GM19023 (cell line): ENCODE measurements at regions not wholly inside any gene's neighbourhood (a gene's known extent, or its start where the extent isn't known, plus 50 kb on each side); places are given as distances from the start of the nearest gene placed in this dataset.
"Not testable (repeated sequence)": the region's sequence is repeated elsewhere in the genome, so short reads cannot be mapped to it uniquely, and the experiment has no call there.

Experiments
- ATAC-seq: cut with Tn5 transposase; IDR thresholded peaks from one replicate; pipeline ENCODE4 v1.9.1; 2021; ENCODE audit warnings: mild to moderate bottlenecking, moderate library complexity; ENCODE audit not compliant: unreplicated experiment

DNA sequence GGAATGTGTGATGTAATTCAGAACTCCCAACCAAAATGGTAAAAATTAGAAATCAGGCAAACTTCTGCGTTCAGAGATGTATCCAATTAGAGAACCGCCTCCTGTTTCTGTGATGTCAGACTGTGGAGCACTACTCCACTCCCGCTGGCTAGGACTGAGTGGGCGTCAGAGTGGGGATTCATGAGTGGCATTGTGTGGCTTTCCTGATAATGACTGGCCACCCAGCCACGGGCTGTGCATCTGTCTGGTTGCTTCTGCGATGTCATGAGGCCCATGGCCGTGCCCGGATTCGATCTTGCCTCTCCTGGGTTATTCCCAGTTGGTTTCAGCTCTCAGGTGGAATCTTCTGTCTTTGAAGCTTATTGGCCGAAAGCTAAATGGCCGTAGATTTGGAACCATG lies 87.1 kb upstream of the KCNA1 start:
- no peak for ATAC-seq

DNA sequence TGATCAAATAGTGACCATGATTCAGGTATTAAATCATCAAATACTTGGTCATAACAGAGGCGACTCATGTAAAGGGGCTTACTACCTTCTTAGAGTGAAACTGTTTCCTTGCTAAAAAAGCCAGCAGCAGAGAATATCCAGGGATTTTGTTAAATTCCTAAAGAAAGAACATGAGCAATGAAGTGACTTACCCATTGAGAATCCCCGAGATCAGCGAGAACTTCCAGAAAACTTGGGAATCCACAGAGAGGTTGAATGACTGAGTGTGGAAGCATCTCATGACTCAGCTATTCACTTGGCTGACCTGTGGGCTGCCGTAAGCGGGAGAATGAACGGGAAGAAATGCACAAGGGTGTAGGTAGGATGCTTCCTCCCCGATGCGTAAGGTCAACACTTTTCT lies 85.3 kb upstream of the KCNA1 start:
- no peak for ATAC-seq

DNA sequence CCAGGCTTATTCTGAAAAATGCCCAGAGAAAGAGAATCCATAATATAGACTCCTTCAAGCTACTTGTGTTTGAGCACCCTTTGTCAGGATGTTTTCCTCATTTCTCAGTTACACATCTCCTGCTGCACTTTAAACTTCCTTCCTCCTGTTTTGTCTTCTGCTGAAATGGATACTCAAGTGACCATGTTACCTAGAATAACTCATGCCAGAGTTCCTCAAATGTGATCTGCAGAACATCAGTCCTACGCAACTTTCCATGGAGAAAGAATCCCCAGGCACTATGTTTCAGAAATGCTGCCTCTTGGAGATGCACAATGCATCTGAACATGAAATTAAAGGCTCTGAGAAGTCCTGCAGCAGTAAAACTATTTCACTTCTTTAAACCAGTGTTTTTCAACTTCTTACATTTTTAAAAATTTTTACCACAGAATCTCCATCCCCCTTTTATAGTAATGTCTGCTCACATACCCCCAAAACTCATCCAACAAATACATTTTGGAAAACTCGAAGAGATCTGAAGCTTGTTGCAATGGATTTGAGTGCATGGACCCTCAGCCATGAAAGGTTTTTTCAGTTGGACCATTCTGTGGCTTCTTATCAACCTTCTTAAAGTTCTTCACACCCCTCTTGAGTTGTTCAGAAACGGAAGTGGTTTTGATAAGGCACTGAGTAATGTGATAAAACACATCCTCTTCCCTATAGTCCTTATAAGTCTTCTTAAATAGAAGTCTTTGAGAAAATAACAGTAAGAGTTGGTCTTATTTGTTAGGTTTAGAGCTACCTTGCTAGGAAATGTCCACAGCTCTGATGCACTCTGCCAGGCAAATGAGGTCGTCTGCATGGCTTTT lies 84.5 kb upstream of the KCNA1 start:
- ATAC-seq: no peak

DNA sequence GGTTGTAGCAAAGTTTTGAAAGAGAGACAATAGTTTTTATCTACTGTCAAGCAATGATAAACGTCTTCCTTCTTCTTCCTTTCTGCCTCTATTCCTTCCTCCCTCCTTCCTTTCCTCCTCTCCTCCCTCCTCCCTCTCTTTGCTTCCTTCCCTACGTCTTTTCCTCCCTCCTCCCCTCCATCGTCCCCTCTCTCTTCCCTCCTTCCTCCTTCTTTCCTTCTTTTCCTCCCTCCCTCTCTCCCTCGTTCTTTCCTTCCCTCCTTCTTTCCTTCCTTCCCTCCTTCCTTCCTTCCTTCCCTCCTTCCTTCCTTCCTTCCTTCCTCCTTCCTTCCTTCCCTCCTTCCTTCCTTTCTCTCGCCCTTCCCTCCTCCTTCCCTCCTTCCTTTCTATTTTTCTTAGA lies 82.8 kb upstream of the KCNA1 start:
- no peak for ATAC-seq

DNA sequence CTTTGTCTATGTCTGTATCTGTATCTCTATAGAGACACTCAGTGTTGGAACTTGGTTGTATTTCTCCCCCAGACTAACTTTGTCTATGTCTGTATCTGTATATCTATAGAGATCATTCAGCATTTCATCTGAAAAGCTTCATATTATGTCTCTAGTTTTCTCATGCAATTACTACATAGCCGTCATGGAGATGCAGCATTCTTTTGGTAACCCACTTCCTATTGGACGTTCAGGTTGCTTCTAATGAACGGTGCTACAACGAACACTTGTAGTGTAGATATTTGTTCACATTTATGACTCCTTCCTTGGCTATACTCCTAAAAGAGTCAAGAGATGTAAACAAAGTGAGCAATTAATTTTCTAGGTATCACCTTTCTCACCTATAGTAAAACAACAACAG lies 81.5 kb upstream of the KCNA1 start:
- ATAC-seq: no peak

DNA sequence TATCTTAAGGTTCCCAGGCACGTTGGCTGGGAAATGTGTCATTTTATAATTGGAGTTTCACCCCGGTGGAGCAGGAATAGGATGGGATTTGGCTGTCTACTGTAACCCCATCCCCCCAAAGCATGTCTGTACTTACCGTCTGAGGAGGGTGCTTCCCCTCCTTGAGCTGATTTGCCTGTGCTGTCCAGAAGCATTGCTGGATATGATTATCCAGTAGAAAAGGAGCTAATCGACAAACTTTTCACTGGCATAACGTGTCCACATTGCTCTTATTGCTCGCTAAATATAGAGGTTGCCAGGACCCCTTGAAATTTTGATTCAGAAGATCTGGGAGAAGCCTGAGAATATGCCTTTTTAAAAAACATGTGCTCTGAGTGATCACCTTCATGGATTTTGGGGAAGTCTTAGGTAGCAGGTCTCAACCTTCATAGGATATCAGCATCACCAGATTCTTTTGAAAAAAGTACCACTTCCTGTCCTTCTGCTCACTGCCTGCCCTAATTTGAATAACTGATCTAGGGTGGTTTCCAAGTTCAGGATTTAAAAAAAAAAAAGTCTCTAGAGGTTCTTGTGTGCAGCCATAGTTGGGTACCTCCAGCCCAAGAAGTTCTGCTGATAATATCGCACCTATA lies 80.4 kb upstream of the KCNA1 start:
- peak; percentile 69 for ATAC-seq

DNA sequence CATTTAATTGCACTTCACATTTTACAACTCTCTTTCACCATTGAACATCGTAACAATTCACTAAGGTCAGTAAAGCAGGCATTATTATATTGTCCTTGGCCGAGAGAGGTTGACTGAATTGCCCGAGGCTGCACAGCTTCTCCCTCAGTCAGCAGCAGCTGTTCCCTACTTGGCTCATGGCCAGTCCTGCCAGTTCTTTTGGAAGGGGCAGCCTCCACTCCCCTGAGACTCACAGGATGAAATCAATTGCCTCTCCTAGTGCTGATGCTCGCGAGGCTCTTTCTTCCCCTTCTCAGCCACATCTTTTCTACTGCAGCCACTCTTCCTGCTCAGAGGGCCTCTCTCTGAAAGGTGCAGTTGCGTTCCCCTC lies 79.9 kb upstream of the KCNA1 start:
- peak; percentile 7 for ATAC-seq

DNA sequence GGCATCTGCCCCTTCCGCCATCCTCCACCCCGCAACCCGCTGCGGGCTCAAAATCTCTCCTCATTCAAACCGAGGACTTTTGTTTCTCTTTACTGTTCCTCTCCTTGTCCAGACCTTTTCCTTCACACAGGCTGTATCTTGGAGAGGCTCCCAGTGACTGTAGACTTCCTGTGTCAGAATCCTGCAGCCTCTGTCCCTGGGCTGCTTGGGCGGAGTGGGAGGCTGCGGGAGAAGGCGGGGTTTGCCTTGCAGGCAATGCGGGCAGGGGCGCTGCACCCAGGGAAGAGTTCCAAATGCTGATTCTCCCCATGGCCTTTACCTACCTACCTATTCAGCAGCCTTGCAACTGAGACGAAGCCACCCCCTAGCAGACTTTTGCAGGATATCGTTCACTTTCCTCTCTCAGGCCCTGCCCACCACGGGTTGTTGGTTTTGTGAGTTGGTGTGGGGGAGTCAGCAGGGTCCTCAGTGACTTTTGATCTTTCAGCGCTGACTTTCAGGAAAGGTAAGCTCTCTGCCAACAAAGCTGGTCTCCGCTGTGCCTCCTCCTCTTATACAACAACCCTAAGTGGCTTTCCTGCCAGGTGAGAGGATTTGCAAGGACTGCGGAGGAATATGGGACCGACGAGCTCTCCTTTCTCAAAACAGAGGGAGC lies 79.0 kb upstream of the KCNA1 start:
- ATAC-seq: no peak

DNA sequence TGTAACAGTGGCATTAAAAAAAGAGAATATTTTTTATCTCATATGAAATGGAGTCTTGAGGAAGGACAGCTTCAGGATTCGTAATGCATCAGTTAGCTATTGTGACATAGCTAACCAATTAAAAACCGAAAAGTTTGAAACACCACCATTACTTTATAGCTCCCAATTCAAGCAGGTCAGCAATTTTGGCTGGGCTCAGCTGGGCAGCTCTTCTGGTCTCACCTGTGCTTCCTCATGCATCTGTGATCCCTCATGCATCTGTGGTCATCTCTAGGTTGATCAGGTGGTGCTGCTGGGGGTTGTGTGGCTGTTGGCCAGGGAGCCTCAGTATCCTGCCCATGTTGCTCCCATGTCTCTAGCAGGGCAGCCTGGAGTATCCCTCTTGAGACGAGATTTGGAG lies 76.7 kb upstream of the KCNA1 start:
- ATAC-seq: no peak

DNA sequence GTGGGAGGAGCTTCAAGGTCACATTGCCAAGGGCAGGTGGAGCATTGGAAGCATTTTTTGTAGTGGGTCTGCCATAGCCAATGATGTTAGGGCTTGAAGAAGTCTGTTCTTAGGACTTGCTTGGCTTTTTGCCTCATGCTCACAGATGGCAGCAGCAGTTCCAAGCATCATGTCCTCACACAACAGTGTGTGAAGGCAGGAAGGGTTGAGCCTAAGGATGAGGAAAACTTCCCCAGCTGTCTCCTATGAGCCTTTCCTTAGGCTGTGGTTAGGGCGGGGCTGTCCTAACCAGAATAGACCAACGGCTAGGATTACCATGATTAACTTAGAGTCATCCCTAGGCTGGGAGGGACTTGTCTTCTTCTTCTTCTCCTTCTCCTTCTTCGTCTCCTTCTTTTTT lies 76.2 kb upstream of the KCNA1 start:
- no peak for ATAC-seq

DNA sequence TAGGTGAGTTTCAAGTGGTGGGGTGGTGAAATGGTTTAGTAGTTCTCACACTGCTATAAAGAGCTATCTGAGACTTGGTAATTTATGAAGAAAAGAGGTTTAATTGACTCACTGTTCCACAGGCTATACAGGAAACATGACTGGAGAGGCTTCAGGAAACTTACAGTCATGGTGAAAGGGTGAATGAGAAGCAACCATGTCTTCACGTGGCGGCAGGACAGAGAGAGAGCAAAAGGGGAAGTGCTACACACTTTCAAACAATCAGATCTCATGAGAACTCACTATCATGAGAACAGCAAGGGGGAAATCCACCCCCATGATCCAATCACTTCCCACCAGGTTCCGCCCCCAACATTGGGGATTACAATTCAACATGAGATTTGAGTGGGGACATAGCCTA lies 67.3 kb upstream of the KCNA1 start:
- not testable (repeated sequence) for ATAC-seq

DNA sequence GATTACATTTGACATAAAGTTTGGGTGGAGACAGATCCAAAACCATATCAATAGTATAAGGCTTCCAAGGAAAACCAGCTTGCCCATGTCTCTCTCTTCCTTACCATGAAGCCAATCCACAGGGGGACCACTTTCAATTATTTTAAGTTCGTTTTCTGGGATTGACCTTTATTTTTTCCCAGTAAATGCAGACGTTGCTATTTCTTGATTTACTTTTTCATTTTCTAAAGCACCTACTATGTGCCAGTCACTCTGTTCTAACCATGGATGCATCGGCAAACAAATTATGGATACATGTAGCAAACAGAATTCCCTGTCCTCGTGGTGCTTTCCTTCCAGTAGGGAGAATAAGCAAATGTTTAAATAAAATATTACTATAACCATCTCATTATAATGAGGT lies 65.8 kb upstream of the KCNA1 start:
- no peak for ATAC-seq

DNA sequence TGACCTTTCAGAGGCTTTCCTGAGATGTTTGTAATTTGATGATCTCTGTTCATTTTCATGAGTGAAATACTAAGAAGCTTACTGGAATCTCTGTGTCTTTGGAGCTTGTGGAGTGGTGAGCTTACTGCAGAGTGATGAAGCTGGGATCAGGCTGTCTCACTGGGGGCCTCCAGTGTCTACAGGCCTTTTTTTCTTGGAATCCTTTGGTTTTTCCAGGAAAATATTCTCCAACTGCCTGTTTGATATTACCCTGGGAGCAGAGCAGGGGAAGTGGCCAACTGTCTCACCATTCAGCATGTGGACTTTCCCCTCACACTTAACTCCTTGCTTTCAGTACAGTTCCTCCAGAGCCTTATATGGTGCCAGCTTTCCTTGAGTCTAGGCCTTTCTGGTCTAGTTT lies 62.0 kb upstream of the KCNA1 start:
- ATAC-seq: no peak

DNA sequence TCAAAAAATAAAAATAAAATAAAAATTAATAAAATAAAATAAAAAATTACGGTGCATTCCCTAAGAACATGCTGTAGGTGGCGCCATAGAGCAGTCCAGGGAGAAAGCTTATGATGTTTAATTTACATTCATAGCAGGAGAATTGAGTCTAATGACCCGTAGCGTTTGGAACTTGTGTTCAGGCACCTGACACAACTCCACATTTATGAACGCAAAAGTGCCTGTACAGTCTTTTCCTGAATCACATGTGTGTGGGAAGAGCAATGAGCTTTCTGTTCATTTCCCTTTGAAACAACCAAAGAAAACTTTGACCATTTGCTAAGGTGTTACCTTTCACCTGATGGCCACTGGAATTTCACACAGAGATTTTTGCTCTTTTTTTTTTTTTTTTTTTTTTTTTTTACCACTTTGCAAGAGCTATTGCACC lies 60.6 kb upstream of the KCNA1 start:
- ATAC-seq: no peak

DNA sequence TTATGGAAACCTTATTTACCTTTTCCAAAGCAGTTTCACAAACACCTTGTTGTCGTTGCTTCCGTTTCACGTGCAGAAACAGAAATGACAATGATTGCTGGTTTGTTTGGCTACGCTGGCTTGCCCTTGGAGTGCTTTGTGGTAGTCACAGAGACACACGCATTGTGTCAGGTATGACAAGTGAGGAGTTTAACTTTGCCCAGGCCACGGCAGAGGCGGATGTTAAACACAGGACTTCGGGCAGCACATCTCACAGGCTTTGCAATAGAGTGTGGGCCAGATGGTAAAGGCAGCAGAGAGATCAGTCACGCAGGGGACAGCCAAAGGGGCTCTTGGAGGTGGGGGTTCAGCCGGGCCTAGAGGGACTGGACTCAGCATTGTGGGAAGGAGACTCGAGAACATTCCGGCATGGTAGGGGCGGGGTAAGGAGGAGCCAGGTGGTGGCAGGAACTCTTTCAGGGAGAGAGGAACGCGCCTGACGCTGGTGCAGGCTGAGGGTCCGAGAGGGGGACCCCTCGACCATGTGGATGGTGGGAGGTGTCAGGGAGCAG lies 59.8 kb upstream of the KCNA1 start:
- no peak for ATAC-seq

DNA sequence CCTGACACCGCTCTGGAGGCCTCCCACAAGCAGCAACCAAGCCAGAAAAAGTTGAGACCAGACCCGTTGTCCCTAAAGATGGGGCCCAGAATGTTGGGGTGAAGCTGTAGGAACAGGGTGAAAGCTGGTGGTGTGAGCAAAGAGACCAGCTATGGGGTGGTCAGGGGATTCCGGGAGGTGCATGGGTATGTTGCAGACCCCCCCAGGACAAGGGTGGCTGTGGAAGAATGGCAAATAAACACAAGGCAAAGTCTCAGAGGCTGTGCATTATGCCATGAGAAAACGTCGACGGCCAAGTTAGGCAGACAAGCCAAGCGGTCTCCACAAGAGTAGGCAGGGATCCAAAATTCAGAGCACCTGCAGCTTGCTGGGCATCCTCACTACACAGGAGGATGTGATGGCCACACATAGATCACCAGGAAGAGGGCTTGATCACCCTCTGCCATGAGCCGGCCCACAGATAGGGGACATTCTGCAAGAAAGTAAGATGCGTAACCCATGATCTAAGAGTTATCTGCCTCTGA lies 58.8 kb upstream of the KCNA1 start:
- no peak for ATAC-seq

DNA sequence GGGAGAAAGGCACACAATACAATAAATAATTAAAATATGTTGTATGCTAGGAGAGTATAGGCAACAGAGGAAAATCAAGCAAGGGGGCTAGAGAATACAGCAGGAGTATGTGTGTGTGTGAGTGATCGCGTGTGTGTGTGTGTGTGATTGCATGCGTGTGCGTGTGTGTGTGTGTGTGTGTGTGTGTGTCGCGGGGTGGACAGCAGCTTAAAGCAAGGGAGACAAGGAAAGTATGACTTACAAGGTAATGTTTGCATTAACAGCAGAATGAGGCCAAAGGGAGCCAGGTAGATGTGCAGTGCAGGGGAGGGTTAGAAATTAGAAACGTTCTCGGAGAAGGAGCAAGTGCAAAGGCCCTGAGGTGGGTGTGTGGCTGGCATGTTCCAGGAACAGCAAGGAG lies 57.4 kb upstream of the KCNA1 start:
- ATAC-seq: no peak

DNA sequence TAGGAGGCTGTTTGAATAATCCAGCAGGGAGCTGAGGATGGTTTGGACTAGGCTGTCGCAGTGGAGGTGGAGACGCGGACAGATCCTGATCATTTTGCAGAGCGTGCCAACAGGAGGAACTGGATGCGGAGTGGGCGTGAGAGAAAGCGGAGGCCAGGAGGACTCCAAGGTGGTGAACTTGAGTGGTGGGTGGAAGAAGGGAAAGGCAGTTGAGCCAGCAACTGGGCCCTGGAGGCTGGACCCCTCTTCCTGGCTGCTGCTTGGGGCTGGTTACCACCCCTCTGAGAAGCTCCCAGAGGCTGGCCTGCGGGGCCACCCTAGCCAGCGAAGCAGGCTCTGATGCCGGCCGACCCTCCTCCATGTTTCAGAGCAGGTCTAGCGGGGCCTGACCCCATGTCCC lies 56.8 kb upstream of the KCNA1 start:
- no peak for ATAC-seq

DNA sequence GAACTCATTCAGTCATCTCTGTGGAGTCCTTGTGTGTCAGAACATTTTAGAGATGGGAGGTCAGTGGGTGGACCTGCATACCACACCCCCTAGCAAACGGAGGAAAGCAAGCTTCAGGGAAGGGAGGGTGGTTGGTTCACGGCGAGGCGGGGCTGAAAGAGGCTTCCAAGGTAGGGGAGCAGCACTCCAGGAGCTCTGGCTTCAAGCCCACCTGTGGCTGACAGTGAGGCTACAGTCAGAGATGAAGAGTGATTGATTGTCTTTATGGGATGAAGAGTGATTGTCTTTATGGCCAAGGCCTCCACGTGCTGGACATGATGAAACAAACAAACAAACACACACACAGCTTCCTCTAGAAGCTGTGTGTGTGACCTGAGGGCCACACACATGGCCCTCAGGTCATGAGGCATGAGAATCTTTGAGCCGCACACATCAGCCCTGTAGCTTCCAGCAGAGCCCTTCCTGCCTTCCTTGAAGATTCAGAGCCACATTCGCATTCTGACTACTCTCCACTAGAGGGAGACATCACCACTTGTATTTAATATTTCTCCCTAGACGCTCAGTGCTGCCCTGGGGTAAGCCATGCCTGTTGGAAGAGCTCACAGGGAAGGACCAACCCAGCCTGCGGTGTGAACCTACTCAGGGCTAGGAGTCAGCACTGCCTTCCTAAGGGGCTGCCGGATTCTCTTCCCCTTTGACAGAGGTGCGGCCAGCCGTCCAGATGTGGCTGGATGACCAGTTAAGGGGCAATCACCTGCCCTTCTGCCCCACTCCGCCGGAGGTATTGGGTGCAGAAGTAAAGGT lies 54.4 kb upstream of the KCNA1 start:
- ATAC-seq: no peak

DNA sequence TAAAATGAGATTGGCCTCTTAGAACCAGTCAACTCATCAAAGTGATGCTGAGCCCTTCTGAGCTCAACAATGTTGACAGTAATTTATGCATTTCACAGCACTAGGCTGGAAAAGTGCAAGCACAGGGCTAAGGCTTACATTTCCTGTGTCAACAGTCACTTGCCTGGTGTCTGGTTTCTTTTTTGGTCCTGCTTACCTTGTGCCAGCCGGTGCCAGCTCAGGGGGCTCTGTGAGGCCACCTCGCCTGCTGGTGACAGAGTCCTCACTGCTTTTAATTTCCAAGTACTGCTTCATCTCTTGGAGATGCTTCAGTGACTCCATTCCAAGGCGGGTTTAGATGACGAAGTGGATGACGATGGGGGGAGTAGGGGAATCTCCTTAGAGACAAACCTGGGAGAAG lies 53.1 kb upstream of the KCNA1 start:
- no peak for ATAC-seq
